Endothelial cell of umbilical vein (primary cell): ENCODE measurements at regions not wholly inside any gene's neighbourhood (a gene's known extent, or its start where the extent isn't known, plus 50 kb on each side); places are given as distances from the start of the nearest gene placed in this dataset.

Source experiments
- BruUV-seq: library from RNA; stranded (reverse); fragments of 400-500 nt; replicated peaks from 2 replicates; lab custom pipeline; 2021; lab: Mats Ljungman, UMichigan
- CTCF ChIA-PET: fragments of 300-600, 350-600 bp; sonication (Branson Sonifier 250); formaldehyde crosslinking; loops from one replicate; lab custom pipeline; 2021; ENCODE audit warnings: antibody characterized with exemption, inconsistent platforms; lab: Charles Lee
- POLR2A ChIA-PET: fragments of 300-600, 350-600 bp; sonication (Branson Sonifier 250); formaldehyde crosslinking; loops from one replicate; lab custom pipeline; 2021; ENCODE audit warnings: antibody characterized with exemption, inconsistent platforms; lab: Charles Lee
- DNase-seq: peaks from one replicate; pipeline ENCODE4 v3.0.0-alpha.2; 2011; ENCODE audit warnings: low read depth, low spot score
- FAIRE-seq: peaks from 2 replicates; lab custom pipeline; 2011; peaks lifted over from hg19 to GRCh38; lab: Jason Lieb, UNC
- H2AFZ ChIP-seq: 2 replicates; pipeline ENCODE4 v1.6.0; 2012; ENCODE audit warnings: low read depth, low read length, control low read depth, inconsistent platforms
- H3K27ac ChIP-seq: 2 replicates; pipeline ENCODE4 v1.5.1; 2011; ENCODE audit warnings: low read depth, mild to moderate bottlenecking, control low read depth, low read length, moderate library complexity; ENCODE audit not compliant: insufficient read depth
- H3K27me3 ChIP-seq, 2 experiments: 2 replicates each; pipeline versions ENCODE4 v1.6.0 to v1.6.1; 2011; ENCODE audit warnings: low read length in 2 of 2, mixed read lengths in 1 of 2; ENCODE audit not compliant: control insufficient read depth in 2 of 2, insufficient read depth in 2 of 2
- H3K36me3 ChIP-seq, 2 experiments: 2 replicates in 1 of 2; 3 replicates in 1 of 2; pipeline ENCODE4 v1.5.1; 2011; ENCODE audit warnings: low read length in 2 of 2, mild to moderate bottlenecking in 1 of 2, moderate library complexity in 1 of 2; ENCODE audit not compliant: control insufficient read depth in 2 of 2, insufficient read depth in 2 of 2; ENCODE audit errors: extremely low read depth in 1 of 2
- H3K4me1 ChIP-seq: 3 replicates; pipeline ENCODE4 v1.5.1; 2011; ENCODE audit warnings: mild to moderate bottlenecking, low read length; ENCODE audit not compliant: control insufficient read depth, insufficient read depth; ENCODE audit errors: extremely low read depth
- H3K4me2 ChIP-seq: 2 replicates; pipeline ENCODE4 v1.6.1; 2011; ENCODE audit warnings: low read length, control low read depth, mixed read lengths; ENCODE audit not compliant: insufficient read depth
- H3K4me3 ChIP-seq, 3 experiments: fragments of 200-600 bp in 1 of 3; sonication (generic), shearing (Covaris generic) in 1 of 3; replicated peaks in 1 of 3; 2 replicates each; pipeline ENCODE4 v1.5.1; 2011 to 2016; ENCODE audit warnings: control low read depth in 3 of 3, low read length in 3 of 3, mild to moderate bottlenecking in 2 of 3, inconsistent platforms in 1 of 3, low read depth in 1 of 3, moderate library complexity in 1 of 3; ENCODE audit not compliant: insufficient read depth in 1 of 3
- H3K79me2 ChIP-seq: 2 replicates; pipeline ENCODE4 v1.6.0; 2012; ENCODE audit warnings: low read length, inconsistent platforms; ENCODE audit not compliant: control insufficient read depth, insufficient read depth
- H3K9ac ChIP-seq: replicated peaks from 2 replicates; pipeline ENCODE3; 2011; ENCODE audit warnings: low read length, control low read depth; ENCODE audit not compliant: insufficient read depth; ENCODE audit errors: extremely low read depth
- H3K9me1 ChIP-seq: replicated peaks from 3 replicates; pipeline ENCODE4 v1.6.0; 2011; ENCODE audit warnings: mild to moderate bottlenecking, low read length; ENCODE audit not compliant: control insufficient read depth, insufficient read depth; ENCODE audit errors: extremely low read depth
- H3K9me3 ChIP-seq: replicated peaks from 2 replicates; pipeline ENCODE4 v1.5.1; 2012; ENCODE audit warnings: low read length, inconsistent platforms; ENCODE audit not compliant: control insufficient read depth, insufficient read depth
- H4K20me1 ChIP-seq: replicated peaks from 2 replicates; pipeline ENCODE3; 2011; ENCODE audit warnings: mild to moderate bottlenecking, low read length; ENCODE audit not compliant: control insufficient read depth, insufficient read depth; ENCODE audit errors: extremely low read depth
- EZH2 ChIP-seq: IDR thresholded peaks from 2 replicates; pipeline ENCODE4 v1.6.1; 2012; ENCODE audit warnings: borderline replicate concordance, low read depth, mild to moderate bottlenecking, moderate library complexity, low read length, inconsistent platforms; ENCODE audit not compliant: severe bottlenecking
- FOS ChIP-seq: IDR thresholded peaks from 2 replicates; pipeline ENCODE4 v1.6.1; 2011; ENCODE audit warnings: mild to moderate bottlenecking, low read length, moderate library complexity, borderline replicate concordance; ENCODE audit not compliant: insufficient read depth
- GATA2 ChIP-seq: IDR thresholded peaks from 2 replicates; pipeline ENCODE4 v1.7.0; 2011; ENCODE audit warnings: low read depth, mild to moderate bottlenecking, moderate library complexity, mixed read lengths, low read length; ENCODE audit not compliant: insufficient read length, insufficient read depth
- JUN ChIP-seq: IDR thresholded peaks from 2 replicates; pipeline ENCODE4 v1.6.1; 2011; ENCODE audit warnings: borderline replicate concordance, low read depth; ENCODE audit not compliant: insufficient read length, insufficient read depth
- MYC ChIP-seq: IDR thresholded peaks from one replicate; pipeline ENCODE4 v1.6.1; 2011; ENCODE audit warnings: mild to moderate bottlenecking, low read depth, low read length
- POLR2A ChIP-seq: IDR thresholded peaks from 2 replicates; pipeline ENCODE4 v1.6.1; 2012; ENCODE audit warnings: low read depth, mild to moderate bottlenecking, control low read depth, low read length
- POLR2AphosphoS5 ChIP-seq: IDR thresholded peaks from 2 replicates; pipeline ENCODE4 v1.6.1; 2012; ENCODE audit warnings: low read depth, mild to moderate bottlenecking, control low read depth, low read length, moderate library complexity; ENCODE audit not compliant: insufficient read depth
- dilution Hi-C: fragments of 300-500 bp; cut with MboI; formaldehyde crosslinking; loops from one replicate; pipeline ENCODE4 v1.15.0; 2019; ENCODE audit warnings: low sequenced_read_pairs; ENCODE audit not compliant: extremely low pct_ligation_motif_present
- intact Hi-C: fragments of 100-400 bp; cut with micrococcal nuclease; formaldehyde crosslinking; loops from one replicate; pipeline ENCODE4 v1.10.0; 2022
- TF ChIP-seq, protein P1 (sequence below): IDR thresholded peaks from 2 replicates; pipeline ENCODE4 v1.6.1; 2011; ENCODE audit not compliant: insufficient read depth, insufficient read length
- TF ChIP-seq, protein P2 (sequence below), 2 donors: IDR thresholded peaks; 1 replicate in 1 of 2; 2 replicates in 1 of 2; pipeline ENCODE4 v1.5.1; 2011; ENCODE audit warnings: low read length in 2 of 2, mild to moderate bottlenecking in 2 of 2, moderate library complexity in 2 of 2, control low read depth in 1 of 2, inconsistent platforms in 1 of 2, low read depth in 1 of 2; ENCODE audit not compliant: insufficient read depth in 1 of 2; ENCODE audit errors: extremely low read depth in 1 of 2

DNA sequence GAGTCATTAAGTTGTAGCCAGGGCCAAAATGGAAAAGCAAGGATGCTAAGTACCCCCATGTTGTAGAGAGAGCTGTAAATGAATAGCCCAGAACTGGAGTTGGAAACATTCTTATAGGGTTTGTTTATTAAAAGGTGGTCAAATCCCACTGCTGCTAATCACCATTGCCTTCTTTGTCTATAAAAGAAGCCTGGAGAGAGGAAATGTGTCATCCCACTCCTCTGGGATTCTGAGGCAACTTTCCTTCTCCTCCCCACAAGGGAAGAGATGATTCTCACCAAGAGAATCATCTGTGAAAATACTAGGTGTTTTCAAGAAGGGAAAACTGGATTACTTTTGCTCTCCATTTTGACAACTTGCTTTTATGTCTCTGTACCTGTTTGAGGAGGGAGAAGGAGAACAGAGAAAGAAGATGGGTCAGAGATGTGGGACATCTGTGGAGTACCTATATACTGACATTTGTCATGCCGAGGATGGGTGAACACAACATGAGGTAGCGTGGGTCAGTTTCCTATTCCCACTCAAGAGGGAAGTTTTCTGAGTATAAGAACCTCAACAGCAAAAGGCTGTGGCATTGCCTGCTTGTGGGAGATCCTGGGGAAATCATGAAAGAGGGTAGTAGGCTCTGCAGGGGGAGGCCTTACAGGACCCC, 262.2 kb downstream of the KIF20B start:
- CTCF ChIA-PET: no interaction called here
- TF ChIP-seq POLR2AphosphoS5 (no peak), POLR2A (no peak), GATA2 (no peak), MYC (no peak)
- FAIRE-seq: no peak
- Histone ChIP-seq H3K36me3 (no peaks in the 10 kb centered on the region), H3K4me2 (no peak overlapping the region), H3K27me3 (no peaks in the 10 kb centered on the region), H3K27ac (no peak overlapping the region), H3K79me2 (no peaks in the 10 kb centered on the region), H3K4me1 (no peaks in the 10 kb centered on the region), H4K20me1 (no peaks in the 10 kb centered on the region), H3K4me3 (no peak overlapping the region), H2AFZ (no peak overlapping the region), H3K9ac (no peak overlapping the region), H3K9me3 (no peaks in the 10 kb centered on the region), H3K9me1 (no peaks in the 10 kb centered on the region)
- intact Hi-C loops: no loop called here
- no peak for DNase-seq
- BruUV-seq: no TSS peak
- dilution Hi-C loops: no loop called here
- POLR2A ChIA-PET: no interaction called here

DNA sequence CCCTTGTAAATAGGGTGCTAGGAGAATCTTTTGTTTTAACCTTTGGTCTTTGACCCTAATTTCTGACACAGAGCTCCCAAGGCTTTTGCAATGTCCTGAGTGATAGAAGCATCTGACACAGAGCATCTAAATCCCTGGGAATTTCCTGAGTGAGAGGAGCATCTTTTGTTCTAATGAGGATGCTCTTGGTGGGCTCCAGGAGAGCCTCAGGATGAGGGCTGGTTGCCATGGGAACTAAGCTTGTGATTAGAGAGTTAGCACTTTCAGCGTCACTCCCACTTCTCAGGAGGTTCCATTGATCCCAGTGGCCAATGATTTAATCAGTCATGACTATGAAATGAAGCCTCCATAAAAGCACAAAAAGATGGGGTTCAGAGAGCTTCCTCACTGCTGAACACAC, 264.8 kb downstream of the KIF20B start:
- no peak overlapping the region for H3K27ac ChIP-seq
- TF ChIP-seq POLR2A (no peak), EZH2 (no peak), FOS (no peak), POLR2AphosphoS5 (no peak), MYC (no peak), GATA2 (no peak), JUN (no peak)
- TF ChIP-seq, protein P1, sequence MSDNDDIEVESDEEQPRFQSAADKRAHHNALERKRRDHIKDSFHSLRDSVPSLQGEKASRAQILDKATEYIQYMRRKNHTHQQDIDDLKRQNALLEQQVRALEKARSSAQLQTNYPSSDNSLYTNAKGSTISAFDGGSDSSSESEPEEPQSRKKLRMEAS: no peak
- TF ChIP-seq, protein P2, sequence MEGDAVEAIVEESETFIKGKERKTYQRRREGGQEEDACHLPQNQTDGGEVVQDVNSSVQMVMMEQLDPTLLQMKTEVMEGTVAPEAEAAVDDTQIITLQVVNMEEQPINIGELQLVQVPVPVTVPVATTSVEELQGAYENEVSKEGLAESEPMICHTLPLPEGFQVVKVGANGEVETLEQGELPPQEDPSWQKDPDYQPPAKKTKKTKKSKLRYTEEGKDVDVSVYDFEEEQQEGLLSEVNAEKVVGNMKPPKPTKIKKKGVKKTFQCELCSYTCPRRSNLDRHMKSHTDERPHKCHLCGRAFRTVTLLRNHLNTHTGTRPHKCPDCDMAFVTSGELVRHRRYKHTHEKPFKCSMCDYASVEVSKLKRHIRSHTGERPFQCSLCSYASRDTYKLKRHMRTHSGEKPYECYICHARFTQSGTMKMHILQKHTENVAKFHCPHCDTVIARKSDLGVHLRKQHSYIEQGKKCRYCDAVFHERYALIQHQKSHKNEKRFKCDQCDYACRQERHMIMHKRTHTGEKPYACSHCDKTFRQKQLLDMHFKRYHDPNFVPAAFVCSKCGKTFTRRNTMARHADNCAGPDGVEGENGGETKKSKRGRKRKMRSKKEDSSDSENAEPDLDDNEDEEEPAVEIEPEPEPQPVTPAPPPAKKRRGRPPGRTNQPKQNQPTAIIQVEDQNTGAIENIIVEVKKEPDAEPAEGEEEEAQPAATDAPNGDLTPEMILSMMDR (IDR thresholded peaks at IDR 0.05; ENCODE audit: extremely low read depth in 1 of 2, insufficient read depth in 1 of 2, low read depth in 1 of 2, low read length in 2 of 2): no peak
- H2AFZ ChIP-seq: no peak overlapping the region
- no peak overlapping the region for H3K4me3 ChIP-seq
- FAIRE-seq (no peak), DNase-seq (no peak)
- POLR2A ChIA-PET: no interaction called here
- no peaks in the 10 kb centered on the region for H3K79me2 ChIP-seq
- H3K27me3 ChIP-seq: no peaks in the 10 kb centered on the region
- no peaks in the 10 kb centered on the region for H4K20me1 ChIP-seq
- intact Hi-C loops: no loop called here
- no peaks in the 10 kb centered on the region for H3K4me1 ChIP-seq
- H3K9ac ChIP-seq: no peak overlapping the region
- CTCF ChIA-PET: interaction anchor here (0.9 kb wide), 1 partner anchor 113 kb away, joined by 3 read pairs; no protein-coding TSS in a partner anchor
- dilution Hi-C loops: no loop called here
- BruUV-seq: no TSS peak
- H3K9me1 ChIP-seq: no peaks in the 10 kb centered on the region
- no peaks in the 10 kb centered on the region for H3K9me3 ChIP-seq
- H3K4me2 ChIP-seq: no peak overlapping the region
- H3K36me3 ChIP-seq: no peaks in the 10 kb centered on the region
